A673 (cell line): ENCODE measurements at regions not wholly inside any gene's neighbourhood (a gene's known extent, or its start where the extent isn't known, plus 50 kb on each side); places are given as distances from the start of the nearest gene placed in this dataset.

Source experiments
- EZH2 ChIP-seq: fragments of 200-600 bp; sonication (generic); IDR thresholded peaks from 2 replicates; pipeline ENCODE4 v1.6.1; 2017; ENCODE audit warnings: borderline replicate concordance, low read depth, mild to moderate bottlenecking, mixed read lengths, antibody characterized with exemption, low read length; ENCODE audit not compliant: poor library complexity, severe bottlenecking
- TF ChIP-seq, protein P1 (sequence below): fragments of 300-800, 200-600 bp; sonication (generic); conservative IDR thresholded peaks from 2 replicates; pipeline ENCODE4 v1.5.1; 2017; ENCODE audit warnings: low read depth, mild to moderate bottlenecking, antibody characterized with exemption, low read length, moderate library complexity, mixed read lengths

DNA sequence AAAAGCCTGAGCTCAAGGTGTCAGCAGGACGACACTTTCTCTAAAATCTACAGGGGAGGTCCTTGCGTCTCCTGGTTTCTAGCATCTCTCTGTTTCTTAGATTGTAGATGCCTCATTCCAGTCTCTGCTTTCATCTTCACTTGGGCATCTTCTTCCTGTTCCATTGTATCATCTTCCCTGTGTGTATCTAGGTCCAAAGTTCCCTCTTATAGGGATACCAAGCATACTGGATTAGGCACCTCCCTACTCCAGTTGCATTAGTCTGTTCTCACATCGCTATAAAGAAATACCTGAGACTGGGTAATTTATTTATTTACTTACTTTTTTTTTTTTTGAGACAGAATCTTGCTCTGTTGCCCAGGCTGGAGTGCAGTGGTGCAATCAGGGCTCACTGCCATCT, 91.3 kb upstream of the ABCC4 start:
- TF ChIP-seq, protein P1, sequence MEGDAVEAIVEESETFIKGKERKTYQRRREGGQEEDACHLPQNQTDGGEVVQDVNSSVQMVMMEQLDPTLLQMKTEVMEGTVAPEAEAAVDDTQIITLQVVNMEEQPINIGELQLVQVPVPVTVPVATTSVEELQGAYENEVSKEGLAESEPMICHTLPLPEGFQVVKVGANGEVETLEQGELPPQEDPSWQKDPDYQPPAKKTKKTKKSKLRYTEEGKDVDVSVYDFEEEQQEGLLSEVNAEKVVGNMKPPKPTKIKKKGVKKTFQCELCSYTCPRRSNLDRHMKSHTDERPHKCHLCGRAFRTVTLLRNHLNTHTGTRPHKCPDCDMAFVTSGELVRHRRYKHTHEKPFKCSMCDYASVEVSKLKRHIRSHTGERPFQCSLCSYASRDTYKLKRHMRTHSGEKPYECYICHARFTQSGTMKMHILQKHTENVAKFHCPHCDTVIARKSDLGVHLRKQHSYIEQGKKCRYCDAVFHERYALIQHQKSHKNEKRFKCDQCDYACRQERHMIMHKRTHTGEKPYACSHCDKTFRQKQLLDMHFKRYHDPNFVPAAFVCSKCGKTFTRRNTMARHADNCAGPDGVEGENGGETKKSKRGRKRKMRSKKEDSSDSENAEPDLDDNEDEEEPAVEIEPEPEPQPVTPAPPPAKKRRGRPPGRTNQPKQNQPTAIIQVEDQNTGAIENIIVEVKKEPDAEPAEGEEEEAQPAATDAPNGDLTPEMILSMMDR, result no peak
- TF ChIP-seq EZH2, result no peak
